ENCODE measurements at regions not wholly inside any gene's neighbourhood (a gene's known extent, or its start where the extent isn't known, plus 50 kb on each side); places are given as distances from the start of the nearest gene placed in this dataset.

DNA sequence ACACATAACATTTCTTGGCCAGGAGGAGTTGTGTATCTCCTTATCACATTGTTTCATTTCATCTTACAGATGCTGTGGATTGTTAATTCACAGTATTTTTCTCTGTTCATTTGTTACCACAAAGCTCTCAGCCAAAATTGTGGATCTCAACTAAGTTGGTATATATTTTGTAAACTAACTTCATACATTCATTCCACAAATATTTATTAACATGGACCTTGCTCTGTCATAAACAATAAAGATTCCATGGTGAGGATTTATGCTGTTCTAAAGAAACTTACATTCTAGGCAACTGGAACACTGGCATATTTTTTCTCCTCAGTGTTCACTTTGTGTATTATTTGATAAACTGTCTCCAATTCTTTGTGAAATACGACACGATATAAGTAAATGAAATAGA is 268.8 kb downstream of the CNTN3 start:
- in situ Hi-C loops (cut with MboI; ENCODE audit: low sequenced_read_pairs) = no loop called here
- H3K4me1 ChIP-seq = peaks cover 17% of the 10 kb centered on the region
- H3K27me3 ChIP-seq (ENCODE audit: low read depth) = no peaks in the 10 kb centered on the region
- no peak for DNase-seq (ENCODE audit: low spot score in 2 of 2)
- no peak overlapping the region for H3K4me3 ChIP-seq
- no peaks in the 10 kb centered on the region for H3K36me3 ChIP-seq (replicated peaks)
- no peaks in the 10 kb centered on the region for H3K9me3 ChIP-seq

DNA sequence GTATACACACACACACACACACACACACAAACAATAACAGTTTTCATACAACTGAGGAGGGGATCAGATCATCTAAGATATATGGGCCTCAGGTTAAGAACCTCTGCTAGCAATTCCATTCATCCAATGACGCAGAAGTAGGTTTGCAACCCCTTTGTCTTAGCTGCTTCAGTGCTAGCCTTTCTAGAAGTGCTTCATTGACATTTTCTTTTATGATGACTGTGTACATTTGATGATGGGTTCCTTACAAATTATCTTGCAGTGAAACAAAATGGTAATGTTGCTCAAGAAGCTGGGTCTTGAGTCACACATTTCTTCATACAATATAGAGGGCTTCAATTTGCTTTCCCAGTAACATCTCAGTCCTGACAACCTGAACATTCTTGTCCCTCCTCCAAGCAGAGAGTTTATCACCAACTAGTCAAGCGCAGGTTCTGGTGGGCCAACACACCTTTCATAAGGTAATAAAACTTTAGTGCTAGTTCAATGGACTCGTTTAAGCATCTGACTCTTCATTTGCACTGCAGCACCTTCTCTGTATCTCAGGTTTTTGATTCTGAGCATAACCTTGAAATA is 269.5 kb downstream of the CNTN3 start:
- DNase-seq (ENCODE audit: low spot score in 2 of 2) = no peak
- Histone ChIP-seq H3K4me3 (no peak overlapping the region), H3K9me3 (no peaks in the 10 kb centered on the region), H3K36me3 (replicated peaks) (no peaks in the 10 kb centered on the region), H3K4me1 (peaks cover 17% of the 10 kb centered on the region), H3K27me3 (ENCODE audit: low read depth) (no peaks in the 10 kb centered on the region)
- in situ Hi-C loops (cut with MboI; ENCODE audit: low sequenced_read_pairs) = no loop called here

DNA sequence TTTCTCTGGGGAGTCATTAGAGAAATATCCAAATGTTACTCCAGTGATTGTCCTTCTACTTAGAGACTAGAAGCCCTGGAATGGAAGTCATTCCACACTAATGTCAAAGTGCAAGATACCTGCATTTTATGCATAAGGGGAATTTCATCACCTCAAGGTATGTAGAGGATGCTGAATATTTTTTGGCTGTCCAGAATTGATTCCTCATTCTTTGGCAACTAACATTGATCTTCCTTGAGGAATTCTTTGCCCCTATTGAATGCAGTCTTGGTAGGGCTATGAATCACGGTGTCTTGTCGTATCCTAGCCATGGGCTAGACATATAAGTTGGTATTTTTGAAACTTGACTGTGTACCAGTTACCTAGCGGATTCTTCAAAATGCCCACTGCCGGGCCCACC is 271.1 kb downstream of the CNTN3 start:
- no peak overlapping the region for H3K4me3 ChIP-seq
- H3K4me1 ChIP-seq = peaks cover 17% of the 10 kb centered on the region
- no peaks in the 10 kb centered on the region for H3K36me3 ChIP-seq (replicated peaks)
- no peaks in the 10 kb centered on the region for H3K27me3 ChIP-seq (ENCODE audit: low read depth)
- no peak for DNase-seq (ENCODE audit: low spot score in 2 of 2)
- no peaks in the 10 kb centered on the region for H3K9me3 ChIP-seq
- in situ Hi-C loops (cut with MboI; ENCODE audit: low sequenced_read_pairs) = no loop called here

DNA sequence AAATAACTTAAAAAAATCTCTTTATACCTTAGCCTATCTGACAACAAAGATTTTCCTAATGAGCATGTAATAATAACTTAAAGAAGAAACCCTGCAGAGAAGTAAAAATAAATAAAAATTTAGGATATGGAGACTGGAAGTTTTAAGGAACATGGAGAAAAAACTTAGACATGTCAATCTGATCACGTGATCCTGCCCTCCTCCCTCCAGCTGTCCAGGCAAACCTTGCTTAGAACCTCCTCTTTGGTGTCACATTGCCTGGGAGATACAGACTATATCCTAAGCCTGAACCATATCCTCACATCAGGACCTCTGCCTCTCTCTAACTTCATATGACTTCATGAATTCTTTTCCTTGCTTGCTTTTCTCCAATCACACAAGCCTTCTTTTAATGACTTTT is 275.5 kb downstream of the CNTN3 start:
- H3K4me1 ChIP-seq = peaks cover 17% of the 10 kb centered on the region
- H3K36me3 ChIP-seq (replicated peaks) = no peaks in the 10 kb centered on the region
- no peak overlapping the region for H3K4me3 ChIP-seq
- H3K27me3 ChIP-seq (ENCODE audit: low read depth) = no peaks in the 10 kb centered on the region
- no peaks in the 10 kb centered on the region for H3K9me3 ChIP-seq
- in situ Hi-C loops (cut with MboI; ENCODE audit: low sequenced_read_pairs) = no loop called here
- DNase-seq (ENCODE audit: low spot score in 2 of 2) = no peak

DNA sequence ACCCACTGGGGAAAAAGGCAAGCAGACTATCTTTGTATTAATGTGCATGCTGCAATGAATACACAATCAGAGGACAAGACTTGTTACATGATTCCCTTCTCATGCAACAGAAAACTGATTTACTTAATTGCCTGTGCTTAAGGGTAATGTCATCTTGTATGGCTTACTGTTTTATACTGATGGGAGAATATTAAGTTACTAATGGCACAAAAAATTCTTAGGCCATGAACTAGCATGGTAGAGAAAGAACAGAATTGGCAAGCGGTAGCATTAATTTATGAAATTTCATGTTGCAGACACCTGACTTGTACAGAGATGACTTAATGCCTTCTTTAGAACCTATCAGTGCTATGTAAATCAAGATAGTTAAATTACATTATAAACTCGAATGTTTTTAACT is 282.3 kb downstream of the CNTN3 start:
- H3K4me3 ChIP-seq = no peak overlapping the region
- H3K9me3 ChIP-seq = no peaks in the 10 kb centered on the region
- in situ Hi-C loops (cut with MboI; ENCODE audit: low sequenced_read_pairs) = no loop called here
- H3K27me3 ChIP-seq (ENCODE audit: low read depth) = no peaks in the 10 kb centered on the region
- no peaks in the 10 kb centered on the region for H3K36me3 ChIP-seq (replicated peaks)
- no peak for DNase-seq (ENCODE audit: low spot score in 2 of 2)
- H3K4me1 ChIP-seq = no peaks in the 10 kb centered on the region

DNA sequence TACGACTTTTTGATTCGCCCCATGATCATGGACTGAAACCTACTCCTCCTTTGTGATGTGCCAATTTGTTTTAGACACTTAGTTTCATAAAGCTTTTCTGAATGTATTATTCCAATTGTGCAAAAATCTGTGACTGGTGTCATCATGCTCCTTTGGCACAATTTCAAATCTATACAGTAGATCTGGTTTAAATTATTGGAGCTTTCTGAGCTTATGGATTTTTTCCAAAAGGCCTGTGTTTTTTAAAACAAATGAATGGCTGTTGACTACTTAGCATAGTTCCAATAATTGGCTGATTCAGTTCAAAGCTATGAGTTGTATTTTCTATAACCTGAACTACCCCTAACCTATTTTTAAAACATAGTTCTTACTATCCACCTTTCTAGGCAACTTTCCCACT is 282.7 kb downstream of the CNTN3 start:
- no peaks in the 10 kb centered on the region for H3K36me3 ChIP-seq (replicated peaks)
- no peak for DNase-seq (ENCODE audit: low spot score in 2 of 2)
- H3K4me1 ChIP-seq = no peaks in the 10 kb centered on the region
- no peaks in the 10 kb centered on the region for H3K9me3 ChIP-seq
- no peak overlapping the region for H3K4me3 ChIP-seq
- H3K27me3 ChIP-seq (ENCODE audit: low read depth) = no peaks in the 10 kb centered on the region
- in situ Hi-C loops (cut with MboI; ENCODE audit: low sequenced_read_pairs) = no loop called here

DNA sequence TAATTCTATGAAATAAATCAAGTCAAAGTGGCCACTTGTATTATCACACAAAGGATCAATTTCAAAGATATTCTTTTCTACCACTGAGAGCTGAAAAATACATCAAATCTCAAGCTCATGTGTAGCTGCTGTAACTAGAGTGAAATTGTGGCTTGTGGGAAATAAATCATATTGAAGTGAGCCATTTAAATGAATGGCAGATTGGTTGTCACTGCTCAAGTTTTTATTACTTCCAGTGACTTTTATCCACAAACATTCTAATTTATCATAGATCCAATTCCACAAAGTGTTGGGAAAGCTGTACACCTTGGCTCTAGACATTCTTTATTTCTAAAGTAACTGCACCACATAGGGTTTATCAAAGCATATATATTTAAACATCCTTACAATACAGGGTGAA is 285.4 kb downstream of the CNTN3 start:
- Histone ChIP-seq H3K4me3 (no peak overlapping the region), H3K27me3 (ENCODE audit: low read depth) (no peaks in the 10 kb centered on the region), H3K36me3 (replicated peaks) (no peaks in the 10 kb centered on the region), H3K9me3 (no peaks in the 10 kb centered on the region), H3K4me1 (no peaks in the 10 kb centered on the region)
- DNase-seq (ENCODE audit: low spot score in 2 of 2) = no peak
- in situ Hi-C loops (cut with MboI; ENCODE audit: low sequenced_read_pairs) = no loop called here

DNA sequence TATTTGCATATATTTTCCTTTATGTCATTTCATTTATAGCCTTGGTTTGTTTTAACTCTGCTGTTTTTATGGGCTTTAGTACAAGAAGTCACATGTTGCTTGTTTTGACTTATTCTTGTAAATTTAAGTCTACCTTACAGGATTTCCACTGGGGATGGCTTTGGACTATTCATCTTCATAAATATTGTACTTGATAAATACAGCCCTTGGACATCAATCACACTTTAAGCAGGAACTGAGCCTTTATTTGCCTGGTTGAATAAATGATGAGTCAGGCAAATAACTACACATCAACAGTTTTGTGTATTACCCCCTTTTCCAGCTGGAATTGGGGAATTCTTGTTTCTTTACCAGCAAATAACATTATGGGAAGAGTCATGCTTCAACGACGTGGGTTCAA is 286.0 kb downstream of the CNTN3 start:
- Histone ChIP-seq H3K4me3 (no peak overlapping the region), H3K36me3 (replicated peaks) (no peaks in the 10 kb centered on the region), H3K27me3 (ENCODE audit: low read depth) (no peaks in the 10 kb centered on the region), H3K9me3 (no peaks in the 10 kb centered on the region), H3K4me1 (no peaks in the 10 kb centered on the region)
- DNase-seq (ENCODE audit: low spot score in 2 of 2) = no peak
- in situ Hi-C loops (cut with MboI; ENCODE audit: low sequenced_read_pairs) = no loop called here

DNA sequence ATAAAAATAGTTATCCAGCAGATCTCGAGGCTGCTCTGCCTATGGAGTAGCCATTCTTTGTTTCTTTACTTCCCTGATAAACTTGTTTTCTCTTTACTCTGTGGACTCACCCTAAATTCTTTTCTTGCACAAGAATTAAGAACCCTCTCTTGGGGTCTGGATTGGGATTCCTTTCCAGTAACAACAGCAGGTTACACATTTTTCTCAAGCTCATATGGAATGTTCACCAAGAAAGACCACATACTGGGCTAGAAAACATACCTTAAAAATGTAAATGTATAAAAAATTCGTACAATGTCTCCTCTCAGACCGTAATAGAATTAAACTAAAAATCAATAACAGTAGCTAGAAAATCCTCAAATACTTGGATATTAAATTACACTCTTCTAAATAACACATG is 299.2 kb downstream of the CNTN3 start:
- H3K36me3 ChIP-seq (replicated peaks) = no peaks in the 10 kb centered on the region
- DNase-seq (ENCODE audit: low spot score in 2 of 2) = no peak
- in situ Hi-C loops (cut with MboI; ENCODE audit: low sequenced_read_pairs) = no loop called here
- no peaks in the 10 kb centered on the region for H3K9me3 ChIP-seq
- no peak overlapping the region for H3K4me3 ChIP-seq
- H3K27me3 ChIP-seq (ENCODE audit: low read depth) = no peaks in the 10 kb centered on the region
- no peaks in the 10 kb centered on the region for H3K4me1 ChIP-seq

DNA sequence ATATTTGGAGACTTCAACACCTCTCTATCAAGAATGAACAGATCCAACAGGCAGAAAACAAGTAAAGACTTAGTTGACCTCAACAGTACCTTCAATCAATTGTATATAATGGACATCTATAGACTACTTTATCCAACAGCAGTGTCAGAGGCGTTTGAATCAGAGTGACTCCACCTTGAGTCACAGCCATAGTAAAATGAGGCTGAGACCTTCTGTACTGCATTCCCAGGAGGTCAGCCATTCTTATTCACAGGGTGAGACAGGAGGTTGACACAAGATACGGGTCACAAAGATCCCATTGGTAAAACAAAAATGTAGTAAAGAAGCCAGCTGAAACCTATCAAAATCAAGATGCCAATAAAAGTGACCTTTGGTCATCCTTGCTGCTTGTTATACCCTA is 299.8 kb downstream of the CNTN3 start:
- Histone ChIP-seq H3K27me3 (ENCODE audit: low read depth) (no peaks in the 10 kb centered on the region), H3K9me3 (no peaks in the 10 kb centered on the region), H3K4me1 (no peaks in the 10 kb centered on the region), H3K36me3 (replicated peaks) (no peaks in the 10 kb centered on the region), H3K4me3 (no peak overlapping the region)
- in situ Hi-C loops (cut with MboI; ENCODE audit: low sequenced_read_pairs) = no loop called here
- DNase-seq (ENCODE audit: low spot score in 2 of 2) = no peak

DNA sequence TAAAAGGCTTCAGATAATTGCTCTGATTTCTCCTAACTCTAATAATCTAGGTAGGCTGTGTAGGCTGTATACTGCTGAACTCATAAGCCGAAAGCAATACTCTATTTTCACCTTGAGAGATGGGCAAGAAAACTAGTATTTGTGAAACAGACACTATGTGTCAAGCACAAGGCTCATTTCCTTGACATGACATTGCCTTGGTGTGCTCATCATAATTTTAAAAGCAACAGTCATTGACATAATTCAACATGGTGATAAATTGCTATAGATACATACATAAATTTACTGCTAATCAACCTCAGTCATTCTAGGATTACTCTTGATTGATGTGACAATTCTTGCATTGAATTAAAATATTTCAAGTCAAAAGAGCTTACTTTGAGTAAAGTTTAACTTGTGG is 304.7 kb downstream of the CNTN3 start:
- Histone ChIP-seq H3K9me3 (no peaks in the 10 kb centered on the region), H3K27me3 (ENCODE audit: low read depth) (no peaks in the 10 kb centered on the region), H3K36me3 (replicated peaks) (no peaks in the 10 kb centered on the region), H3K4me1 (no peaks in the 10 kb centered on the region), H3K4me3 (no peak overlapping the region)
- in situ Hi-C loops (cut with MboI; ENCODE audit: low sequenced_read_pairs) = no loop called here
- no peak for DNase-seq (ENCODE audit: low spot score in 2 of 2)

DNA sequence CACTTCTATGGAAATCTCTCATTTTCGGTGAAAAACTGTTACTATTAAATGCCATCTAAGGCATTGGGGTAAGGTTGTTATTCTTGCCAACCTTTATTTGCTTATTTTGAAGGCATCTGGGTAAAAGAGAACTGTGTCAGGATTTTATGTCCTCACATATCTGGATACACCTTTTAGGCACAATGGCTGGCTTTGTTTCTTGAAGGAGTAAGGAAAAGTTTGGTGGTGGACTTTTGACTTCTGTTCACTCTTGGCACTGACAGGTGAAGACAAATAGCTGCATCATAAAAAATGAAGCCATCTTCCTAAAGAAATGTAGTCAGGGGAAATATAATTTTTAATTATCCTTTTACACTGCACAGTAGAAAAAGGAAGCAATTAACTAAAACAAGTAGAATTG is 310.0 kb downstream of the CNTN3 start:
- Histone ChIP-seq H3K4me3 (no peak overlapping the region), H3K27me3 (ENCODE audit: low read depth) (no peaks in the 10 kb centered on the region), H3K36me3 (replicated peaks) (no peaks in the 10 kb centered on the region), H3K9me3 (no peaks in the 10 kb centered on the region), H3K4me1 (no peaks in the 10 kb centered on the region)
- in situ Hi-C loops (cut with MboI; ENCODE audit: low sequenced_read_pairs) = no loop called here
- DNase-seq (ENCODE audit: low spot score in 2 of 2) = no peak

DNA sequence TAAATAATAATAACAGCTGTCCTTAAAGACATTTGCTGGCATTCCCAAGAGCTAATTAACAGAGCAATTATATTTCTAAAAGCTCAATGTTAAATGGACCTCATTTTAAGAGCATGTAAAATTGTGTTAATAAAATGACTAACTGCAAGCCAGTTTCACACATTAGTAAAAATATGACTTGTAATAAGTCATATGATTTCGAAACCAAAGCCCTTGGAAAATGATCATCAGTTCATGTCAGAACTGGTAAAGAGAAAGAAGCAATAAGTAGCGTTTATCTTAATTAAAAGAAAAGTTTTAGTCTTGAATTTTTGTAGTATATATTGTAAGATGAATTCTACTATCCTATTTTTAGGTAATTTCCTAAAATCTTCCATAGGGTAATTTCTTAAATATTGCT is 310.7 kb downstream of the CNTN3 start:
- in situ Hi-C loops (cut with MboI; ENCODE audit: low sequenced_read_pairs) = no loop called here

DNA sequence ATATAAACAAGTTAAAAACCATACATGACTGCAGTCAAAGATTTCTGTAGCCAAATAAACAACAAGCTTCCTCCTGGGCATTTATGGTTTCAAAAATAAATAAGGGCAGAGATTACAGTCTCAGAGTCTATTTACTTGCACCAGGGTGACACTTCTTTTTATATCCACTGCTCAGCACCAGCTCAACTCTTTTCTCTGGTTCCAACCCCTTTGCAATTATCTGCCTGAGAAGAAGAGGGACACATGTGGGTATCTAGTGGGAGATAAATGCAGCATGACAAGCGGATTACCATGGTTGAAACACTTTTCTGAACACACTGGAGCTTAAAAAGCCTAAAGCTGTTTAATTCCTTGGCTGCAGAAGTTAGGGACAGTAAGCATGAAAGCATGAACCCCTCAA is 311.5 kb downstream of the CNTN3 start:
- no peaks in the 10 kb centered on the region for H3K36me3 ChIP-seq (replicated peaks)
- no peaks in the 10 kb centered on the region for H3K9me3 ChIP-seq
- in situ Hi-C loops (cut with MboI; ENCODE audit: low sequenced_read_pairs) = no loop called here
- no peak overlapping the region for H3K4me3 ChIP-seq
- DNase-seq (ENCODE audit: low spot score in 2 of 2) = no peak
- no peaks in the 10 kb centered on the region for H3K4me1 ChIP-seq
- H3K27me3 ChIP-seq (ENCODE audit: low read depth) = no peaks in the 10 kb centered on the region

More for the DNA sequence above, 310.7 kb downstream of the CNTN3 start:
- H3K4me1 ChIP-seq = no peaks in the 10 kb centered on the region
- no peak for DNase-seq (ENCODE audit: low spot score in 2 of 2)
- H3K9me3 ChIP-seq = no peaks in the 10 kb centered on the region
- no peaks in the 10 kb centered on the region for H3K27me3 ChIP-seq (ENCODE audit: low read depth)
- H3K36me3 ChIP-seq (replicated peaks) = no peaks in the 10 kb centered on the region
- H3K4me3 ChIP-seq = no peak overlapping the region

DNA sequence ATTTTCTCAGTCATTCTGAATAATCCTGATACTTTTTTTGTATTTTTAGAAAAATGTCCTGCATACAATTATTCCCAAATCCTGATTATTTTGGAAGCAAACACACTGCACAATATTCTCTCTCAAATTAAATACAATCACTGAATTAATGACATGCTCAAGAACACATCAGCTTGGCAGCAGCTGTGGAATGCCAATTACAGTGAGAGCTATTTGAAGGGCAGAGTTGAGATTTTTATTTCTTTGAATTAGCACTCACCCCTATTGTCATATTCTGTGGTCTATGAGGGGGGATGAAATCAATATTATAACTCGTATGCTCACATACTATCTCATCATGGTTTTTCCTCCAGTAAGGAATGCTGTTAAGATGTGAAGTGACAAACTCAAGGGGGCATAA is 312.2 kb downstream of the CNTN3 start:
- Histone ChIP-seq H3K36me3 (replicated peaks) (no peaks in the 10 kb centered on the region), H3K9me3 (no peaks in the 10 kb centered on the region), H3K4me1 (no peaks in the 10 kb centered on the region), H3K27me3 (ENCODE audit: low read depth) (no peaks in the 10 kb centered on the region), H3K4me3 (no peak overlapping the region)
- in situ Hi-C loops (cut with MboI; ENCODE audit: low sequenced_read_pairs) = no loop called here
- DNase-seq (ENCODE audit: low spot score in 2 of 2) = no peak
